Esophagus muscularis mucosa (tissue), 4 donors: ENCODE measurements at regions not wholly inside any gene's neighbourhood (a gene's known extent, or its start where the extent isn't known, plus 50 kb on each side); places are given as distances from the start of the nearest gene placed in this dataset.

ENCODE experiments used
- DNase-seq: peaks from one replicate; pipeline ENCODE4 v3.0.0-alpha.2; 2017; ENCODE audit errors: extremely low spot score
- H3K27ac ChIP-seq, 4 donors: fragments of 200-600 bp; sonication (generic); replicated peaks in 1 of 4; 1 replicate in 3 of 4; 2 replicates in 1 of 4; pipeline ENCODE4 v1.5.1; 2016 to 2019; ENCODE audit warnings: mild to moderate bottlenecking in 1 of 4
- H3K27me3 ChIP-seq, 4 donors: fragments of 200-600 bp; sonication (generic); one replicate each; pipeline versions ENCODE4 v1.5.1 to v1.6.0; 2016 to 2019
- H3K36me3 ChIP-seq, 4 donors: fragments of 200-600 bp; sonication (generic); one replicate each; pipeline ENCODE4 v1.5.1; 2016 to 2019
- H3K4me1 ChIP-seq, 4 donors: fragments of 200-600 bp; sonication (generic); one replicate each; pipeline ENCODE4 v1.5.1; 2016 to 2019
- H3K4me3 ChIP-seq, 4 donors: fragments of 200-600 bp; sonication (generic); 1 replicate in 2 of 4; 2 replicates in 2 of 4; pipeline ENCODE4 v1.5.1; 2016 to 2019; ENCODE audit warnings: mild to moderate bottlenecking in 4 of 4, moderate library complexity in 1 of 4
- H3K9me3 ChIP-seq, 4 donors: fragments of 200-600 bp; sonication (generic); 1 replicate in 3 of 4; 2 replicates in 1 of 4; pipeline ENCODE4 v1.5.1; 2016 to 2019
- EP300 ChIP-seq: sonication (generic); formaldehyde crosslinking; IDR thresholded peaks from one replicate; pipeline ENCODE4 v1.6.1; 2017; ENCODE audit warnings: antibody characterized with exemption
- POLR2A ChIP-seq: fragments of 450-650 bp; IDR thresholded peaks from one replicate; pipeline ENCODE4 v1.6.1; 2017; ENCODE audit warnings: antibody characterized with exemption, moderate library complexity, mild to moderate bottlenecking, low read depth
- POLR2AphosphoS5 ChIP-seq, 2 donors: sonication (generic); formaldehyde crosslinking; IDR thresholded peaks; one replicate each; pipeline ENCODE4 v1.6.1; 2017; ENCODE audit warnings: antibody characterized with exemption in 2 of 2
- WGBS: methylation state at CpG from one replicate; pipeline ENCODE4 v1.1.5; 2018; 5-methylcytosine and 5-hydroxymethylcytosine counted together
- intact Hi-C: fragments of 100-400 bp; cut with DNase I; formaldehyde crosslinking; loops from one replicate; pipeline ENCODE4 v1.15.1; 2023
- TF ChIP-seq, protein P1 (sequence below), 3 experiments: fragments of 200-600 bp in 2 of 3; fragments of 450-650 bp in 1 of 3; sonication (generic) in 2 of 3; IDR thresholded peaks; one replicate each; pipeline ENCODE4 v1.5.1; 2017 to 2019; ENCODE audit warnings: antibody characterized with exemption in 3 of 3, mild to moderate bottlenecking in 2 of 3, moderate library complexity in 1 of 3

- WGBS: 29% methylated on average over 2 of the region's 2 CpGs
Measured at GRCh38 chr9:25029743-25030142, 484.0 kb upstream of the IZUMO3 start.

DNA sequence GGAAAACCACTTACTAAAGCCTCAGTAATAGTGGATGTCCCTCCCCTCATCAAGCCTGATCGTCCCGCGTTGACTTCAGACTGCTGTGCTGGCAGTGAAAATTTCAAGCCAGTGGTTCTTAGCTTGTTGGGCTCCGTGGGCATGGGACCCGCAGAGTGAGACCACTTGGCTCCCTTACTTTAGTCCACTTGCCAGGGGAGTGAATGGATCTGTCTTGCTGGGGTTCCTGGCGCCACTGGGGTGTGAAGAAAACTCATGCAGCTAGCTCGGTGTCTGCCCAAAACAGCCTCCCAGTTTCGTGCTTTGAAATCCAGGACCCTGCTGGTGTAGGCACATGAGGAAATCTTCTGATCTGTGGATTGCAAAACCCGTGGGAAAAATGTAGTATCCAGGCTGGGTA, 480.0 kb upstream of the IZUMO3 start:
- no peaks in the 10 kb centered on the region for H3K36me3 ChIP-seq
- H3K9me3 ChIP-seq: no peaks in the 10 kb centered on the region
- intact Hi-C loops: no loop called here
- peaks cover 0 to 4% (median 0%) of the 10 kb centered on the region in 4 donors for H3K4me1 ChIP-seq
- no peak overlapping the region for H3K4me3 ChIP-seq
- 77% methylated on average over 9 of the region's 9 CpGs for WGBS
- no peak overlapping the region for H3K27ac ChIP-seq
- no peak for DNase-seq
- TF ChIP-seq POLR2A (no peak), EP300 (no peak), POLR2AphosphoS5 (IDR thresholded peaks at IDR 0.05) (no peak)
- TF ChIP-seq, protein P1, sequence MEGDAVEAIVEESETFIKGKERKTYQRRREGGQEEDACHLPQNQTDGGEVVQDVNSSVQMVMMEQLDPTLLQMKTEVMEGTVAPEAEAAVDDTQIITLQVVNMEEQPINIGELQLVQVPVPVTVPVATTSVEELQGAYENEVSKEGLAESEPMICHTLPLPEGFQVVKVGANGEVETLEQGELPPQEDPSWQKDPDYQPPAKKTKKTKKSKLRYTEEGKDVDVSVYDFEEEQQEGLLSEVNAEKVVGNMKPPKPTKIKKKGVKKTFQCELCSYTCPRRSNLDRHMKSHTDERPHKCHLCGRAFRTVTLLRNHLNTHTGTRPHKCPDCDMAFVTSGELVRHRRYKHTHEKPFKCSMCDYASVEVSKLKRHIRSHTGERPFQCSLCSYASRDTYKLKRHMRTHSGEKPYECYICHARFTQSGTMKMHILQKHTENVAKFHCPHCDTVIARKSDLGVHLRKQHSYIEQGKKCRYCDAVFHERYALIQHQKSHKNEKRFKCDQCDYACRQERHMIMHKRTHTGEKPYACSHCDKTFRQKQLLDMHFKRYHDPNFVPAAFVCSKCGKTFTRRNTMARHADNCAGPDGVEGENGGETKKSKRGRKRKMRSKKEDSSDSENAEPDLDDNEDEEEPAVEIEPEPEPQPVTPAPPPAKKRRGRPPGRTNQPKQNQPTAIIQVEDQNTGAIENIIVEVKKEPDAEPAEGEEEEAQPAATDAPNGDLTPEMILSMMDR (IDR thresholded peaks at IDR 0.05): no peak
- H3K27me3 ChIP-seq: no peaks in the 10 kb centered on the region

More at GRCh38 chr9:25029743-25030142, 484.0 kb upstream of the IZUMO3 start:
- Histone ChIP-seq H3K36me3 (no peaks in the 10 kb centered on the region), H3K27me3 (no peaks in the 10 kb centered on the region), H3K4me1 (peaks cover 0 to 4% (median 0%) of the 10 kb centered on the region in 4 donors), H3K9me3 (no peaks in the 10 kb centered on the region), H3K27ac (no peak overlapping the region), H3K4me3 (no peak overlapping the region)
- DNase-seq: no peak
- intact Hi-C loops: no loop called here
- TF ChIP-seq POLR2A (no peak), POLR2AphosphoS5 (IDR thresholded peaks at IDR 0.05) (no peak), EP300 (no peak)
- TF ChIP-seq, protein P1 (IDR thresholded peaks at IDR 0.05): no peak

GRCh38 chr9:25025156-25025555, 479.5 kb upstream of the IZUMO3 start:
- Histone ChIP-seq H3K4me3 (no peak overlapping the region), H3K9me3 (no peaks in the 10 kb centered on the region), H3K27ac (no peak overlapping the region), H3K27me3 (no peaks in the 10 kb centered on the region), H3K36me3 (no peaks in the 10 kb centered on the region), H3K4me1 (peaks cover 0 to 4% (median 0%) of the 10 kb centered on the region in 4 donors)
- TF ChIP-seq, protein P1 (IDR thresholded peaks at IDR 0.05): no peak
- TF ChIP-seq EP300: no peak
- no peak for TF ChIP-seq POLR2AphosphoS5 (IDR thresholded peaks at IDR 0.05)
- no peak for TF ChIP-seq POLR2A
- DNase-seq: no peak
- WGBS: 92% methylated on average over 5 of the region's 5 CpGs
- intact Hi-C loops: no loop called here

DNA sequence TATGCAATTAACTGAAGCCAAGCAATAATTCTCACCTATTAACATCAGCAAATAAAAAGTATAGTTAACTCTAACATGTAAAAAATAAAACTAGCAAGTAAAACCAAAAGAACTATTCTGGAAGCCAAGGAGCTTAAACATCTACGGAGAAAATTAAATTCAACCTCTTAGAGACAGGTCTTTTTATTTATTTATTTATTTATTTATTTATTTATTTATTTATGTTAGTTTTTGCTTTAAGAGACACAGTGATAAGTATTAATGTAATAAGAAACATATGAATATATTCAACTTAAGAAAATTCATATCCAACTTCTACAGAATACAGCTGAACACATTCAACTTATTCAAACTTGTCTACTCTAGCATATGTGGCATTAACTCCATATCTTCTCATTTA, 472.1 kb upstream of the IZUMO3 start:
- Histone ChIP-seq H3K27me3 (no peaks in the 10 kb centered on the region), H3K9me3 (peaks cover 0 to 4% (median 0%) of the 10 kb centered on the region in 4 donors), H3K27ac (no peak overlapping the region), H3K36me3 (no peaks in the 10 kb centered on the region), H3K4me3 (no peak overlapping the region), H3K4me1 (no peaks in the 10 kb centered on the region)
- WGBS: 91% methylated on average over 1 of the region's 1 CpG
- no peak for TF ChIP-seq POLR2A
- TF ChIP-seq EP300: no peak
- TF ChIP-seq, protein P1 (IDR thresholded peaks at IDR 0.05): no peak
- no peak for TF ChIP-seq POLR2AphosphoS5 (IDR thresholded peaks at IDR 0.05)
- DNase-seq: no peak
- intact Hi-C loops: no loop called here

GRCh38 chr9:25010027-25010662, 464.4 kb upstream of the IZUMO3 start:
- intact Hi-C loops: no loop called here
- H3K27ac ChIP-seq: no peak overlapping the region
- H3K9me3 ChIP-seq: no peaks in the 10 kb centered on the region
- no peaks in the 10 kb centered on the region for H3K4me1 ChIP-seq
- TF ChIP-seq EP300 (no peak), POLR2AphosphoS5 (IDR thresholded peaks at IDR 0.05) (no peak), POLR2A (no peak)
- TF ChIP-seq, protein P1 (IDR thresholded peaks at IDR 0.05): no peak
- no peak for DNase-seq
- WGBS: 73% methylated on average over 2 of the region's 2 CpGs
- H3K27me3 ChIP-seq: no peaks in the 10 kb centered on the region
- no peak overlapping the region for H3K4me3 ChIP-seq
- no peaks in the 10 kb centered on the region for H3K36me3 ChIP-seq
